ENCODE measurements at regions not wholly inside any gene's neighbourhood (a gene's known extent, or its start where the extent isn't known, plus 50 kb on each side); places are given as distances from the start of the nearest gene placed in this dataset.

GRCh38 chr5:82772281-82772680 is 304.9 kb downstream of the TMEM167A start:
- Histone ChIP-seq H3K27me3 (ENCODE audit: control insufficient read depth in 2 of 2, insufficient read depth in 2 of 2, low read length in 2 of 2) (no peaks in the 10 kb centered on the region), H3K79me2 (ENCODE audit: control insufficient read depth, insufficient read depth, low read length) (no peaks in the 10 kb centered on the region), H3K36me3 (ENCODE audit: control insufficient read depth, insufficient read depth, low read length) (no peaks in the 10 kb centered on the region), H3K9ac (ENCODE audit: insufficient read depth in 1 of 2, low read depth in 2 of 2, low read length in 2 of 2) (no peak overlapping the region), H3K9me1 (ENCODE audit: control insufficient read depth, insufficient read depth, low read length) (no peaks in the 10 kb centered on the region), H3K9me3 (replicated peaks; ENCODE audit: control insufficient read depth, insufficient read depth, low read depth, low read length) (no peaks in the 10 kb centered on the region), H3K4me3 (no peak overlapping the region), H3K4me1 (replicated peaks in 1 of 2; ENCODE audit: control insufficient read depth in 2 of 2, insufficient read depth in 2 of 2, low read length in 2 of 2) (no peaks in the 10 kb centered on the region), H2AFZ (ENCODE audit: low read depth, low read length) (no peak overlapping the region), H4K20me1 (replicated peaks; ENCODE audit: control insufficient read depth, insufficient read depth, low read length) (no peaks in the 10 kb centered on the region), H3K27ac (ENCODE audit: extremely low read depth, low read depth, low read length) (no peak overlapping the region), H3K4me2 (ENCODE audit: insufficient read depth, low read length) (no peak overlapping the region)
- no peak for ATAC-seq
- WGBS (ENCODE audit: insufficient coverage, low coverage, missing lambda C conversion rate) = 5% methylated on average over 4 of the region's 4 CpGs
- FAIRE-seq = no peak
- ChIA-PET POLR2A (no interaction called here), CTCF (ENCODE audit: low intra/inter-chr PET ratio) (no interaction called here)
- intact Hi-C loops (cut with micrococcal nuclease) = no loop called here
- TF ChIP-seq MAX (CRISPR knock-in tag; IDR thresholded peaks at IDR 0.05) = no peak
- no peak for TF ChIP-seq SUPT5H (IDR thresholded peaks at IDR 0.05)
- TF ChIP-seq, protein P1, sequence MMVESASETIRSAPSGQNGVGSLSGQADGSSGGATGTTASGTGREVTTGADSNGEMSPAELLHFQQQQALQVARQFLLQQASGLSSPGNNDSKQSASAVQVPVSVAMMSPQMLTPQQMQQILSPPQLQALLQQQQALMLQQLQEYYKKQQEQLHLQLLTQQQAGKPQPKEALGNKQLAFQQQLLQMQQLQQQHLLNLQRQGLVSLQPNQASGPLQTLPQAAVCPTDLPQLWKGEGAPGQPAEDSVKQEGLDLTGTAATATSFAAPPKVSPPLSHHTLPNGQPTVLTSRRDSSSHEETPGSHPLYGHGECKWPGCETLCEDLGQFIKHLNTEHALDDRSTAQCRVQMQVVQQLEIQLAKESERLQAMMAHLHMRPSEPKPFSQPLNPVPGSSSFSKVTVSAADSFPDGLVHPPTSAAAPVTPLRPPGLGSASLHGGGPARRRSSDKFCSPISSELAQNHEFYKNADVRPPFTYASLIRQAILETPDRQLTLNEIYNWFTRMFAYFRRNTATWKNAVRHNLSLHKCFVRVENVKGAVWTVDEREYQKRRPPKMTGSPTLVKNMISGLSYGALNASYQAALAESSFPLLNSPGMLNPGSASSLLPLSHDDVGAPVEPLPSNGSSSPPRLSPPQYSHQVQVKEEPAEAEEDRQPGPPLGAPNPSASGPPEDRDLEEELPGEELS (CRISPR knock-in tag; IDR thresholded peaks at IDR 0.05; ENCODE audit: borderline replicate concordance) = no peak
- TF ChIP-seq PCBP2 (IDR thresholded peaks at IDR 0.05; ENCODE audit: low read depth, low read length, poor library complexity, severe bottlenecking) = no peak
- TF ChIP-seq ZEB2 (IDR thresholded peaks at IDR 0.05) = no peak
- no peak for TF ChIP-seq PHTF2 (CRISPR knock-in tag; IDR thresholded peaks at IDR 0.05)
- TF ChIP-seq, protein P2, sequence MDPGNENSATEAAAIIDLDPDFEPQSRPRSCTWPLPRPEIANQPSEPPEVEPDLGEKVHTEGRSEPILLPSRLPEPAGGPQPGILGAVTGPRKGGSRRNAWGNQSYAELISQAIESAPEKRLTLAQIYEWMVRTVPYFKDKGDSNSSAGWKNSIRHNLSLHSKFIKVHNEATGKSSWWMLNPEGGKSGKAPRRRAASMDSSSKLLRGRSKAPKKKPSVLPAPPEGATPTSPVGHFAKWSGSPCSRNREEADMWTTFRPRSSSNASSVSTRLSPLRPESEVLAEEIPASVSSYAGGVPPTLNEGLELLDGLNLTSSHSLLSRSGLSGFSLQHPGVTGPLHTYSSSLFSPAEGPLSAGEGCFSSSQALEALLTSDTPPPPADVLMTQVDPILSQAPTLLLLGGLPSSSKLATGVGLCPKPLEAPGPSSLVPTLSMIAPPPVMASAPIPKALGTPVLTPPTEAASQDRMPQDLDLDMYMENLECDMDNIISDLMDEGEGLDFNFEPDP (CRISPR knock-in tag; IDR thresholded peaks at IDR 0.05) = no peak
- no peak for TF ChIP-seq AFF4 (CRISPR knock-in tag; IDR thresholded peaks at IDR 0.05)
- DNase-seq (ENCODE audit: extremely low read depth in 1 of 4, low spot score in 3 of 4) = no peak
- in situ Hi-C loops (cut with MboI) = no loop called here
- no TSS peak for BruUV-seq (replicated peaks)
